ENCODE measurements at regions not wholly inside any gene's neighbourhood (a gene's known extent, or its start where the extent isn't known, plus 50 kb on each side); places are given as distances from the start of the nearest gene placed in this dataset.

- no peak for DNase-seq (ENCODE audit: low spot score)
Observed at GRCh38 chr18:39976771-39977170, 1978.3 kb upstream of the PIK3C3 start.

GRCh38 chr18:39972521-39972920, 1982.5 kb upstream of the PIK3C3 start:
- no peak for DNase-seq (ENCODE audit: low spot score)

- no peak for DNase-seq (ENCODE audit: low spot score)
Observed at GRCh38 chr18:39969803-39970494, 1985.1 kb upstream of the PIK3C3 start.

DNA sequence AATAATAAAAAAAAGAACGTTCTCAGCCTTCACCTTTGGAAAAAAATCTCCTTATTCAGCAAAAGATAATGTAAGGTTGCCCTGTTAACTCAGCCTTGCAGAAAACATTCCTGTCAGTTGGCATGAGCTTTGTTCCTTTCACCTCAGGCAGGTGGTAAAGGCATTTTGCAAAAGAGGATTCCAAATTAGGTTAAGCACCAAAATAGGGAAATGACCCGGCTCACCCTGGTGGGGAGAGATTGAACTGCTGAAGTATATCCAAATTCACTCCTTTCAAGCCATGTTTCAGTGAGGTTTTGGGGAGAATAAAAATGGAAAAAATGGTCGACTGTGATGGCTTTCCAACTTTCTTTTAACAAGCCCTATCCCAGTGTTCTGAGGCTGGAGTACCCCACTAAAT, 1988.8 kb upstream of the PIK3C3 start:
- DNase-seq (ENCODE audit: low spot score), result no peak

DNA sequence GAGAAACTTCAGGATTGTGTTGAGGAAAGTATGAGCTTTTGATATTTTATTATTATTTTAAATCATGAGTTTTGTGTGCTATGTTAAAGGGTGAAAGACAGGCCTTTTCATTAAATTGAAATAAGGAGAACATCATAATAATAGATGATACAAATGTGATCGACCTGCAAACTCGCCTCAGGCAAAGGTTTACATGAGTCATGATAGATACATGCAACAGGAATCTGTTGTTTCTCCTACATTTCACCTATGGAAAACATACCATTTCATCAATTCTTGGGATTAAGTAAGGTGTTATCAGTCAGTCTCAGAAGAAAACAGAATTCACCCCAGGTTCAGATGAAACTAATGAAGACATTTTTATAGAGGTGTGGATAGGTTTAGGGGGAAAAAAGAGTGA, 1992.5 kb upstream of the PIK3C3 start:
- no peak for DNase-seq (ENCODE audit: low spot score)

DNA sequence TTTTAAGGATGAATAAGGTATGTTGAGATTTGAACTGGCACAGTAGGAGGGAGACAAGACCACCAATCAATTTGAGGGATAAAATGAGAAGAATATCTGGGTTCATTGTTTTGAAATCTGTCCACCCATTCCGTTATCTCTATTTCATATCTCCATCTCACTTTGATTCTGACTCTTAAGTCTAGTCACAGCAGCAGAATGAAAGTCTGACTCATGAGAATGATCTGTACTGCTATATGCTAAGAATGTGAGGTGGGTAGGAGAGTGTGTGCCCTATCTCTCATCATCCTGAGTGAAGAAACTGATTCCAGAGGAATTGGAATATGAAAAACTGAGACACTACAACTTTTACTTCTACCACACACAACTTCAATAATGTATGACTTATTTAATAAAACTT, 1994.5 kb upstream of the PIK3C3 start:
- DNase-seq (ENCODE audit: low spot score), result no peak

- no peak for DNase-seq (ENCODE audit: low spot score)
Observed at GRCh38 chr18:39959839-39960238, 1995.2 kb upstream of the PIK3C3 start.

GRCh38 chr18:39958876-39959275, 1996.2 kb upstream of the PIK3C3 start:
- no peak for DNase-seq (ENCODE audit: low spot score)

DNA sequence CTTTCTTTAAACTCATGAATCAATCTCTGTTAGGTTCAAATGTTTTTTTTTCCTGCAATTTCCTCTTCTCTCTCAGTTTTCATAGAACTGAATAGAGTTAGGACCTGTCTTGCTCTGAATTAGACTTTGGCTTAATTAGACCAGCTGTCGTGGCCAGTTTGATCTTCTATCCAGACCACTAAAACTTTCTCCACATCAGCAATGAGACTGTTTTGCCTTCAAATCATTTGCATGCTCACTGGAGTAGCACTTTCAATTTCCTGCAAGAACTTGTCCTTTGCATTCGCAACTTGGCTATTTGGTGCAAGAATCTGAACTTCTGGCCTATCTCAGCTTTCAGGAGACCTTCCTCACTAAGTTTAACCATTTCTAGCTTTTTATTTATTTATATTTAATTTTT, 2002.2 kb upstream of the PIK3C3 start:
- no peak for DNase-seq (ENCODE audit: low spot score)

- DNase-seq (ENCODE audit: low spot score), result no peak
Observed at GRCh38 chr18:39951142-39951720, 2003.8 kb upstream of the PIK3C3 start.

DNA sequence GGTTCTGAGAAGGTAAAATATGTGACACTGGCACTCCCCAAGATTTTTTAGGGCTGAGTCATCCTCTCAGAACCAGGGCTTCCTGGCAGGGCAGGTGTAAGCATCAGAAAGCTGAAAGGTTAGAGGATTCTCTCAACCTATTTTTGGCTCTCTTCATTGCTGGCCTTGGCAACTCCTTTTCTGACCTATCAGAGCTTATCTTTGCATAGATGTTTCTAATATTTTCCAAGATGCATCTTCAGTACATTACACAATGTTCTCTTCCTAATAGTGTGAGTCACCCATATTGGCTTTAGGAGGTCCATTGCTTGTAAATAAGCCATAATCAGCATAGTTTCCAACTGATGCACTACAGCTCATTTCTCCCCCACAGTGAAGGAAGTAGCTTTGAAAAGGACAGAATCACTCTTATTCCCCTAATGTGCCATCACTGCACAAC, 2008.4 kb upstream of the PIK3C3 start:
- DNase-seq (ENCODE audit: low spot score), result no peak

GRCh38 chr18:39945076-39945475, 2010.0 kb upstream of the PIK3C3 start:
- DNase-seq (ENCODE audit: low spot score), result no peak

- DNase-seq (ENCODE audit: low spot score), result no peak
Observed at GRCh38 chr18:39942702-39943101, 2012.3 kb upstream of the PIK3C3 start.

GRCh38 chr18:39938676-39939608, 2016.1 kb upstream of the PIK3C3 start:
- DNase-seq (ENCODE audit: low spot score), result no peak

DNA sequence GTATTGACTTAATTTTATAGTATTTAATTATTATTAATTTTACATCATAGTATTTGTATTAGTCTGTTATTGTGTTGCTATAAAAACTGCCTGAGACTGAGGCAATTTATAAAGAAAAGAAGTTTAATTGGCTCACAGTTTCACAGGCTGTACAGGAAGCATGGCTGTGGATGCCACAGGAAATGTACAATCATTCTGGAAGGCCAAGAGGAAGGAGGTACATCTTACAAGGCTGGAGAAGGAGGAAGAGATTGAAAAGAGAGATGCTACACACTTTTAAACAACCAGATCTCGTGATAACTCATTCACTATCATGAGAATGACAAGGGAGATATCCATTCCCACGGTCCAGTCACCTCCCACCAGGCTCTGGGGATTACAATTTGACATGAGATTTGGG, 2019.4 kb upstream of the PIK3C3 start:
- no peak for DNase-seq (ENCODE audit: low spot score)

GRCh38 chr18:39918847-39919246, 2036.2 kb upstream of the PIK3C3 start:
- no peak for DNase-seq (ENCODE audit: low spot score)

GRCh38 chr18:39913672-39914366, 2041.2 kb upstream of the PIK3C3 start:
- no peak for DNase-seq (ENCODE audit: low spot score)

DNA sequence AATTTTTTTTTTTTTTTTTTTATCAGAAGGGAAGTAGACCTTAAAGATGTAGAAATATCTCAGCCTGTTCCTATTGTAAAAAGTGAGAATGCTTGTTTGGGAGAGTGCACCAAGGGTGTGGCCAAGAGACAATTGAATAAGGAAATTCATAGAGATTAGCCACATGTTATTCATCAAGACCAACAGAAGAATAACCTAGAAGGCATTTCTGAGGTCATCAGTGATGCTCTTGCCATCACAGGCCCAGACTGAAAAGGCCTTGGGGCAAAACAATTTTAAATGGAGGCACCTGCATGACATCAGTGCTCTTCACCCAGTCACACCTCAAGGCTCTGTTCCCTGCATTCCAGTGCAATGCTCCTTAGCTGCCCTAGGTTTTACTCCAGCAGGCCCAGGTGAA, 2043.3 kb upstream of the PIK3C3 start:
- no peak for DNase-seq (ENCODE audit: low spot score)

- no peak for DNase-seq (ENCODE audit: low spot score)
Observed at GRCh38 chr18:39909706-39910105, 2045.3 kb upstream of the PIK3C3 start.

- DNase-seq (ENCODE audit: low spot score), result no peak
Observed at GRCh38 chr18:39886136-39886535, 2068.9 kb upstream of the PIK3C3 start.

DNA sequence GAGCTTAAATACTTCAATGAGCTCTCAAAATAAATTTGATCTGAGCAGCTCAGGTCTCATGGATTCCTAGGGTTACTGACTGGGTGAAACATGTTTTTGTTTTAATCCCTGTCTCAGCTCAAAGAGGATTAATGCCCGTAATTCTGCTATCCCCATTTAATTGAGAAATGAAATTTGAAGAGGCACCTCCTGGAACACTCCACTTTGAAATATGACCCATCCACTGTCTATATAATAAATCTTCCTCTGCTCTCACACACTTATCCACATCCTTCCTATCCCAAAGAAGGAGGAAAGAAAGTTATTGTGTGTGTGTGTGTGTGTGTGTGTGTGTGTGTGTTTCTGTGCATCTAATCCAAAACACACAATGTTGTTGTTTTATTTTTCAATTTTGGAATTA, 2082.4 kb upstream of the PIK3C3 start:
- DNase-seq (ENCODE audit: low spot score), result no peak

GRCh38 chr18:39871961-39872360, 2083.1 kb upstream of the PIK3C3 start:
- no peak for DNase-seq (ENCODE audit: low spot score)

All from globus pallidus (tissue), 1 donor.